HG03378 (cell line): ENCODE measurements at regions not wholly inside any gene's neighbourhood (a gene's known extent, or its start where the extent isn't known, plus 50 kb on each side); places are given as distances from the start of the nearest gene placed in this dataset.
A peak's percentile ranks its signal among the peaks of the same experiment; 100 is the strongest.

Source experiments
- ATAC-seq: cut with Tn5 transposase; IDR thresholded peaks from one replicate; pipeline ENCODE4 v1.9.1; 2021; ENCODE audit warnings: mild to moderate bottlenecking, moderate library complexity; ENCODE audit not compliant: unreplicated experiment

- no peak for ATAC-seq
These were observed 103.4 kb downstream of the IL20RB start for GRCh38 chr3:137061186-137061585.

GRCh38 chr3:137062250-137062649, 104.5 kb downstream of the IL20RB start:
- ATAC-seq = peak; percentile 81

GRCh38 chr3:137065381-137065780, 107.6 kb downstream of the IL20RB start:
- ATAC-seq = no peak

GRCh38 chr3:137066092-137066491, 108.3 kb downstream of the IL20RB start:
- no peak for ATAC-seq

DNA sequence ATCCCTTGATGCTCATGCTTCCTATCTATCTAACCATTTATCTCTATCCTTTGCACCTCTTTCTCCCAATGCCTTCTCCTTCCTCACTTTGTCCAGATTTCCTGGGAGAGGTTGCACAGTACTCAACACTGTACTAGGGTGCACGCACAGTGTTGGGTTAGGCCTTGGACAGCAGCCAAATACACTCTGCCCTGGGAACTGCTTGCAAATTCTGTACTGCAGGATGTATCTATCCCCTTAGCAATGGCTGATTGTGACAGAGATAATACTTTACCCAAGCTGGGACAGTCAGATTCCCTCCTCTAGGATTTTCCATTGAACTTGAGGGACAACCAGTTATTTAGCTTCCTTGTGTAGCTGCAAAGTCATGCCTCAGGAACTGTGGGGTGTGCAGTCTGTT, 113.3 kb downstream of the IL20RB start:
- ATAC-seq = no peak

DNA sequence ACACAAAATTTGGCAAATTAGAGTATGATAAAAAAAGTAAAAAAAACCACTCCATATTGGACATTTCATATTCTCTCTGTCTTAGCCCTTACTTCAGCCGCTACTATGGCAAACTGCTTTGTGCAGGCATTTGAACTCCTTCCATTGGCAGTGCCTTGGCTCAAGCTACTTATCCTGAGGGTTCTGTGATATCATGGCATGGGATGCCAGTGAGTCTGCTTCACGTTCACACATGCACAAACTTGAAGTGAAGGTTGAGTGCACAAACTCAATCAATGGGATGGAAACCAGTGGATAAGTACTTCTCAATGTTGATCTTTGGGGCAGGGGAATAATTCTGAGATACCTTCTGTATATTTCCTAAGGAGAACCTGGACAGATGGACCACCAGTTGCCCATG, 117.2 kb downstream of the IL20RB start:
- no peak for ATAC-seq

DNA sequence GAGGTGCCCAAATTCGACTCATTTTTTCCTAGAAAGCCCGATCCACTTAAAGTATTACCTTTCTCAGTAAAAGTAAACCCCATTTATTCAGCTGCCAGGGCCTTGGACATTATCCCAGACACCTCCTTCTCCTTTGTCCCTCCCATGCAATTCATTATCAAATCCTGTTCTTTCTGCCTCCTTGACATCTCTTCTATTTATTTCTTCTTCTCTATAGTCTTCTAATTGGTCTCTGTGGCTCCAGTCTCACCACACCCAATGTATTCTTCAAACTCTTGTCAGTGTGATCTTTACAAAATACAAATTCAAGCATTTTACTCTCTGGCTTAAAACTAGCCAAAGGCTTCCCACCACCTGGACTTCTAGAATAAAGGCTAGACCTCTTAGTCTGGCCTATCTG, 120.3 kb downstream of the IL20RB start:
- no peak for ATAC-seq

DNA sequence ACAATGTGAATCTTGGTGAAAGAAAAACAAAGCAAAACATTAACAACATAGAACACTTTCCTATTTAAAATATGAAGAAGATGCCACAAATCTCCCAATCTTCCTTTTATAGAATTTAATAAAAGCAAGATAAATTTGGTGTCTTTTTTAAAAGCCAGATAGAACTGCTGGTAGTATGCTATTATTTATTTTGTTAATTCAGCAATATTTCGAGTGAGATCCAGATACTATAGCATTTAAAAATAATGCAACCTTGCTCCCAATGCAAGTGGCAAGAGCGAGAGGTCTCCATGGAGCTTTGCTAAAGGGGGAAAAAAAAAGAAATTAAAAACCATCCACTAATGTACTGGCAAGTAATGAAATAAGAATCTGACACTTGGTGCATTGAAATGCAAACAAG, 121.8 kb downstream of the IL20RB start:
- ATAC-seq = no peak

DNA sequence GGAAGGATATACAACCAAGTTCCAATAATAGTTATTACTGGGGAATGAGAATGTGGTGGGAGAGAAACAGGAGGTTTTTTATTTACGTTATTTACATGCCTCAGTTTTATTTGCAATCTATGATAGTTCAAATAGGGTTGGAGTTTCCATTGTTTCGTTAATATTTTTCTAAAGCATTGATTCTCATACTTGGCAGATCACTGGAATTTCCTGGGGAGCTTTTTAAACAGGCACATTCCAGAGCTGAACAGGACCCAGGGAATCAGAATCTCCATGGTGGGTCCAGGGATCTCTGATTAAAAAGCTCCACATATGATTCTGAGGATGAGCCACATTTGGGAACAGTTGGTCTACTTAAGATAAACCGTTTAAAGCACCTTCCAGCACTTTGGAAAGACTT, 123.9 kb downstream of the IL20RB start:
- ATAC-seq = no peak

- no peak for ATAC-seq
These were observed 125.0 kb downstream of the IL20RB start for GRCh38 chr3:137082763-137083162.

GRCh38 chr3:137083332-137083731, 125.5 kb downstream of the IL20RB start:
- ATAC-seq = no peak

DNA sequence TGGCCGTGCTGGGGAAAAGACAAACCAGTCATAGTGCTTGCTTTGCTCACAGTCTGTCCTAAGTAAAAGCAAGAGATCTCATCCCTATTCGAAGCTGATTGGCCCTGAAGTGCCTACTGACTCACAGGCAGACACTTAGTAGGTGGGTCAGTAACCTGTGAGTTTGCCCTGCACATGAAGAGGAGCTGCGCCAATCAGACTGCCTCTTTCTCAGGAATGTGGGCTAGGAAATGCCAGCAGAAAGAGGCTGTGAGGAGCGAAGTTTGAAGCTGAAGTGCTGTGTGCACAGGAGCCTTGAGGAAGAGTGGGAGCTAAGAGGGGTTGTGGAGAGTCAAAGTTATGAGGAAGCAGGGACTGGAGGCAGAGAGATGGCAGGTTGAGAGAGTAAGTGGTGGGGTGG, 126.8 kb downstream of the IL20RB start:
- no peak for ATAC-seq

GRCh38 chr3:137097386-137097785, 139.6 kb downstream of the IL20RB start:
- ATAC-seq = no peak

- no peak for ATAC-seq
These were observed 140.1 kb downstream of the IL20RB start for GRCh38 chr3:137097852-137098251.

- no peak for ATAC-seq
These were observed 141.8 kb downstream of the IL20RB start for GRCh38 chr3:137099364-137100219.

GRCh38 chr3:137100326-137100725, 142.5 kb downstream of the IL20RB start:
- no peak for ATAC-seq

GRCh38 chr3:137103739-137104138, 146.0 kb downstream of the IL20RB start:
- no peak for ATAC-seq

GRCh38 chr3:137105277-137105977, 147.6 kb downstream of the IL20RB start:
- no peak for ATAC-seq

- no peak for ATAC-seq
These were observed 148.9 kb downstream of the IL20RB start for GRCh38 chr3:137106612-137107240.

DNA sequence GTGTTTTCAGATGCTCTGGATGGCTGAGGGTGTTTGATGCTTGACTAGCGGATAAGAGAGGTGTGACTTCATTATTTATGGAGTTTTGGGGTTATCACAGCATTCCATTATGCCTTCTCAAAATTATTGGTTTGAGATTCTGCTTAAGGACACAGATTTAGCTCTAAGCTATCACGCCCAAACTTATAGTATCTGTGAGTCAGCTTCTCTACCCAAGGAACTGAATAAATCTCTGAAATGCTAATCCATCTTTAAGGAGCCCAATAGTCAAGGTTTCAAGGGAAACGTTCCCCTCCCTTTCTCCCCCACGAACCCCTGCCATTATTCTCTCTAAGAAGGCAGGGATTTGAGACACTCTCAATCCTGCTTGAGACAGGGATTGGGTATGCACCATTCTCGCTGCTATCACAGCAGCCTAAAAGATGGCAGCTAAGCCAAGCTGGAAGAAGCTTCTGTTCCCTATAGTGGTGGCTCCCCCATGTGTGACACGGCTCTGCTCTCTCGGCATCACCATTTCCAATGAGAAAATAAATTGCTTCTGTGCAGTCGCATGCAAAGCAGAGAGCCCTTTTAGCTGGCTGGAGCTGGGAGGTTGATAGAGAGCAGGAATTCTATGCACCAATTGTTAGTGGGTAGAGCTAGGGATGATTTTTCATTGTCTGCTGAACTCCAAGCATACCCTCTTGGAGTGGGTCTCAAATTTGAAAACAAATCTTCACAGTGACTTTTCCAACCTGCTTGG, 151.1 kb downstream of the IL20RB start:
- no peak for ATAC-seq

GRCh38 chr3:137110392-137110996, 152.7 kb downstream of the IL20RB start:
- peak; percentile 70 for ATAC-seq
